Prostate gland (tissue), 2 donors: ENCODE measurements at regions not wholly inside any gene's neighbourhood (a gene's known extent, or its start where the extent isn't known, plus 50 kb on each side); places are given as distances from the start of the nearest gene placed in this dataset.

Experiments used
- DNase-seq: peaks from one replicate; pipeline ENCODE4 v3.0.0-alpha.2; 2019; ENCODE audit warnings: low spot score
- H3K27ac ChIP-seq, 2 donors: fragments of 200-600 bp; sonication (generic); 2 replicates each; pipeline ENCODE4 v1.5.1; 2017 to 2019
- H3K27me3 ChIP-seq: fragments of 200-600 bp; sonication (generic); replicated peaks from 2 replicates; pipeline ENCODE4 v1.5.1; 2019; ENCODE audit not compliant: insufficient read depth
- H3K36me3 ChIP-seq, 2 donors: fragments of 200-600 bp; sonication (generic); 1 replicate in 1 of 2; 2 replicates in 1 of 2; pipeline versions ENCODE4 v1.5.1 to v1.8.1; 2017 to 2019
- H3K4me1 ChIP-seq: fragments of 200-600 bp; sonication (generic); replicated peaks from 2 replicates; pipeline ENCODE4 v1.5.1; 2019
- H3K4me3 ChIP-seq, 2 donors: fragments of 200-600 bp; sonication (generic); 2 replicates each; pipeline ENCODE4 v1.5.1; 2017 to 2019
- H3K9me3 ChIP-seq: fragments of 200-600 bp; sonication (generic); 2 replicates; pipeline ENCODE4 v1.5.1; 2017
- CTCF ChIP-seq, 4 experiments: fragments of 200-600 bp in 2 of 4; fragments of 450-650 bp in 2 of 4; sonication (generic) in 2 of 4; IDR thresholded peaks; 1 replicate in 3 of 4; 2 replicates in 1 of 4; pipeline ENCODE4 v1.5.1; 2016 to 2019; ENCODE audit warnings: antibody characterized with exemption in 4 of 4, mild to moderate bottlenecking in 2 of 4, moderate library complexity in 2 of 4
- POLR2A ChIP-seq: fragments of 450-650 bp; IDR thresholded peaks from one replicate; pipeline ENCODE4 v1.6.1; 2016; ENCODE audit warnings: antibody characterized with exemption, mild to moderate bottlenecking
- POLR2AphosphoS5 ChIP-seq: sonication (generic); formaldehyde crosslinking; IDR thresholded peaks from one replicate; pipeline ENCODE4 v1.6.1; 2017; ENCODE audit warnings: antibody characterized with exemption
- WGBS: methylation state at CpG from one replicate; pipeline ENCODE4 v1.1.5; 2018; 5-methylcytosine and 5-hydroxymethylcytosine counted together
- intact Hi-C: fragments of 100-400 bp; cut with DNase I; formaldehyde crosslinking; loops from one replicate; pipeline ENCODE4 v1.14.2; 2022

- H3K27ac ChIP-seq = no peak overlapping the region
- H3K4me3 ChIP-seq = no peak overlapping the region
- no peak for DNase-seq
- intact Hi-C loops = no loop called here
- H3K4me1 ChIP-seq = no peaks in the 10 kb centered on the region
- H3K27me3 ChIP-seq = no peaks in the 10 kb centered on the region
- no peaks in the 10 kb centered on the region for H3K9me3 ChIP-seq
- WGBS = 89% methylated on average over 14 of the region's 19 CpGs
- no peak for TF ChIP-seq POLR2A
- no peak for TF ChIP-seq CTCF (IDR thresholded peaks at IDR 0.05)
- TF ChIP-seq POLR2AphosphoS5 = no peak
- no peaks in the 10 kb centered on the region for H3K36me3 ChIP-seq
Observed at GRCh38 chr2:241947876-241948275, 78.3 kb downstream of the RTP5 start.

- no peak overlapping the region for H3K4me3 ChIP-seq
- H3K36me3 ChIP-seq = no peaks in the 10 kb centered on the region
- H3K4me1 ChIP-seq = no peaks in the 10 kb centered on the region
- TF ChIP-seq POLR2A (no peak), CTCF (IDR thresholded peaks at IDR 0.05) (no peak)
- H3K27ac ChIP-seq = no peak overlapping the region
- no peak for DNase-seq
- H3K9me3 ChIP-seq = no peaks in the 10 kb centered on the region
- intact Hi-C loops = no loop called here
- H3K27me3 ChIP-seq = no peaks in the 10 kb centered on the region
- WGBS = 79% methylated on average over 8 of the region's 8 CpGs
Observed at GRCh38 chr2:241948299-241948897, 78.9 kb downstream of the RTP5 start.

GRCh38 chr2:241948901-241949735 lies 79.6 kb downstream of the RTP5 start:
- no peaks in the 10 kb centered on the region for H3K27me3 ChIP-seq
- DNase-seq = no peak
- H3K9me3 ChIP-seq = no peaks in the 10 kb centered on the region
- WGBS = 80% methylated on average over 28 of the region's 31 CpGs
- no peak overlapping the region for H3K4me3 ChIP-seq
- H3K36me3 ChIP-seq = no peaks in the 10 kb centered on the region
- H3K27ac ChIP-seq = no peak overlapping the region
- intact Hi-C loops = no loop called here
- TF ChIP-seq POLR2A = no peak
- no peak for TF ChIP-seq POLR2AphosphoS5
- TF ChIP-seq CTCF (IDR thresholded peaks at IDR 0.05) = no peak
- H3K4me1 ChIP-seq = no peaks in the 10 kb centered on the region

GRCh38 chr2:241949736-241950412 lies 80.3 kb downstream of the RTP5 start:
- Histone ChIP-seq H3K27me3 (no peaks in the 10 kb centered on the region), H3K4me1 (no peaks in the 10 kb centered on the region), H3K9me3 (no peaks in the 10 kb centered on the region), H3K4me3 (no peak overlapping the region), H3K27ac (no peak overlapping the region), H3K36me3 (no peaks in the 10 kb centered on the region)
- no peak for DNase-seq
- 93% methylated on average over 15 of the region's 18 CpGs for WGBS
- intact Hi-C loops = no loop called here
- TF ChIP-seq CTCF (IDR thresholded peaks at IDR 0.05) (no peak), POLR2A (no peak), POLR2AphosphoS5 (no peak)
